Panc1 (cell line): ENCODE measurements at regions not wholly inside any gene's neighbourhood (a gene's known extent, or its start where the extent isn't known, plus 50 kb on each side); places are given as distances from the start of the nearest gene placed in this dataset.

Experiments used
- CTCF ChIP-seq: fragments of 450-650 bp; IDR thresholded peaks from 2 replicates; pipeline ENCODE4 v1.5.1; 2017; ENCODE audit warnings: mild to moderate bottlenecking
- POLR2AphosphoS5 ChIP-seq: IDR thresholded peaks from 2 replicates; pipeline ENCODE4 v1.6.1; 2012; ENCODE audit warnings: mild to moderate bottlenecking, low read depth, low read length, moderate library complexity
- TF ChIP-seq, protein P1 (sequence below), 2 experiments: IDR thresholded peaks; 2 replicates each; pipeline ENCODE4 v1.6.1; 2011 to 2012; ENCODE audit warnings: low read depth in 2 of 2, control low read depth in 1 of 2, low read length in 1 of 2, mild to moderate bottlenecking in 1 of 2, moderate library complexity in 1 of 2; ENCODE audit not compliant: insufficient read depth in 1 of 2

DNA sequence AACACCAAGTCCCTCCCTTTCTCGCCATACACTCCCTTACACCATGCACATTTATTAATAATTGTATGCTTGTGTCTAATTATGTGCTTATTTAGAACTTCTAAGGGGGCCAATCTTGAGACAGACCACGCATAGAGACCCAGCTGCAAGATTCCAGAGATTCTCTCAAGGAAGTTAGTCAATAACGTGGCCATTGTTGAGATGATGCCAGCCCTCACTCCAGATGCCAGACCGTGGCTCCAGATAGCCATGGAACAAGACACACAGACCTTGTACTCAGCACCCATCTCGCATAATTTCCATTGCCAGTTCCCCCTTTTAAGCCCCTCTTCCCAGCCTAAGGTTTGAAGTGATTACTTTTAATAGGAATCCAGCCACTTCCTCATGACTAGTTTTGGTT lies 62.4 kb downstream of the DIRAS3 start:
- TF ChIP-seq CTCF (no peak), POLR2AphosphoS5 (no peak)
- TF ChIP-seq, protein P1, sequence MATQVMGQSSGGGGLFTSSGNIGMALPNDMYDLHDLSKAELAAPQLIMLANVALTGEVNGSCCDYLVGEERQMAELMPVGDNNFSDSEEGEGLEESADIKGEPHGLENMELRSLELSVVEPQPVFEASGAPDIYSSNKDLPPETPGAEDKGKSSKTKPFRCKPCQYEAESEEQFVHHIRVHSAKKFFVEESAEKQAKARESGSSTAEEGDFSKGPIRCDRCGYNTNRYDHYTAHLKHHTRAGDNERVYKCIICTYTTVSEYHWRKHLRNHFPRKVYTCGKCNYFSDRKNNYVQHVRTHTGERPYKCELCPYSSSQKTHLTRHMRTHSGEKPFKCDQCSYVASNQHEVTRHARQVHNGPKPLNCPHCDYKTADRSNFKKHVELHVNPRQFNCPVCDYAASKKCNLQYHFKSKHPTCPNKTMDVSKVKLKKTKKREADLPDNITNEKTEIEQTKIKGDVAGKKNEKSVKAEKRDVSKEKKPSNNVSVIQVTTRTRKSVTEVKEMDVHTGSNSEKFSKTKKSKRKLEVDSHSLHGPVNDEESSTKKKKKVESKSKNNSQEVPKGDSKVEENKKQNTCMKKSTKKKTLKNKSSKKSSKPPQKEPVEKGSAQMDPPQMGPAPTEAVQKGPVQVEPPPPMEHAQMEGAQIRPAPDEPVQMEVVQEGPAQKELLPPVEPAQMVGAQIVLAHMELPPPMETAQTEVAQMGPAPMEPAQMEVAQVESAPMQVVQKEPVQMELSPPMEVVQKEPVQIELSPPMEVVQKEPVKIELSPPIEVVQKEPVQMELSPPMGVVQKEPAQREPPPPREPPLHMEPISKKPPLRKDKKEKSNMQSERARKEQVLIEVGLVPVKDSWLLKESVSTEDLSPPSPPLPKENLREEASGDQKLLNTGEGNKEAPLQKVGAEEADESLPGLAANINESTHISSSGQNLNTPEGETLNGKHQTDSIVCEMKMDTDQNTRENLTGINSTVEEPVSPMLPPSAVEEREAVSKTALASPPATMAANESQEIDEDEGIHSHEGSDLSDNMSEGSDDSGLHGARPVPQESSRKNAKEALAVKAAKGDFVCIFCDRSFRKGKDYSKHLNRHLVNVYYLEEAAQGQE (IDR thresholded peaks at IDR 0.05; ENCODE audit: insufficient read depth in 1 of 2, low read depth in 2 of 2, low read length in 1 of 2): no peak
